ENCODE measurements at regions not wholly inside any gene's neighbourhood (a gene's known extent, or its start where the extent isn't known, plus 50 kb on each side); places are given as distances from the start of the nearest gene placed in this dataset.
A peak's percentile ranks its signal among the peaks of the same experiment; 100 is the strongest.

GRCh38 chr3:168416446-168416845 lies 320.7 kb upstream of the GOLIM4 start:
- DNase-seq (ENCODE audit: insufficient read length, low spot score), result no peak
- no peak for TF ChIP-seq CTCF (IDR thresholded peaks at IDR 0.05; ENCODE audit: insufficient read depth, missing control alignments)
- no peak for FAIRE-seq

DNA sequence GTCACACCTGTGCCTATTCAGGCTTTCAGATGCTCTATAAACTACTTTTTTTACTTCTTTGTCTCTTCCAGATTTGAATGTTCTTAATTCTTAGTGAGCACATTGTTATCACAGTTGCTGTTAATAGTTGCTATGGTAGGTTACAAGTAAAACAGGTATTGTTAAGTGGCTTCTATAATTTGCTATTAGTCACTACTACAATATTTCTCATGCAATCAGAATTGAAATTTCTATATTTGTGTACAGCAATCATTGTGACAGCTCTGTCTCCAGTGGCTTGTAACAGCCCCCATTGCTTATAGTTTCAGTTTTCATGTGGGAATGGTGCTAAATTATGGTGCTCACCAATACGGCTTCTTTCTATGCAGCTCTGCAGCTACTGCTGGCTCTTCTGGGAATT lies 318.4 kb upstream of the GOLIM4 start:
- TF ChIP-seq CTCF (IDR thresholded peaks at IDR 0.05; ENCODE audit: insufficient read depth, missing control alignments), result no peak
- FAIRE-seq (peak; percentile 25), DNase-seq (ENCODE audit: insufficient read length, low spot score) (no peak)

DNA sequence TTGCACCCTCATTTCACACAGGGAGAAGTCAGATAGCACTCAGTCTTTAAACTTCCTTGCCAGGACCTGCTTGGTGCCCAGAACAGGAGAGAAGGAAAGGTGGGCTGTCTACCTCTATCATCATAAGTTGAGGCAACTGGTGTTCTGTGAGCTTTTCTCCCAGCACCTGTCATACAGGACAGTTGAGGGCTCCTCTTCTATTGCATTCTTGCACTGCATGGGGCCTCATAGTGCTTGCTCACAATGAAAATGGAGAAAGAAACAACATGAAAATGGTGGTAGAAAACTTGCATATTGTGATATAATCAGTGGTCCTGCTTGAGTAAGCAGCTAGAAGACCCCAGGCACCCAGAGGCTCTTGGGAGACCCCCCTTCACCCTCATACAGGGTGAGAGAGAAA lies 311.7 kb upstream of the GOLIM4 start:
- DNase-seq (ENCODE audit: insufficient read length, low spot score) (no peak), FAIRE-seq (no peak)
- no peak for TF ChIP-seq CTCF (IDR thresholded peaks at IDR 0.05; ENCODE audit: insufficient read depth, missing control alignments)

DNA sequence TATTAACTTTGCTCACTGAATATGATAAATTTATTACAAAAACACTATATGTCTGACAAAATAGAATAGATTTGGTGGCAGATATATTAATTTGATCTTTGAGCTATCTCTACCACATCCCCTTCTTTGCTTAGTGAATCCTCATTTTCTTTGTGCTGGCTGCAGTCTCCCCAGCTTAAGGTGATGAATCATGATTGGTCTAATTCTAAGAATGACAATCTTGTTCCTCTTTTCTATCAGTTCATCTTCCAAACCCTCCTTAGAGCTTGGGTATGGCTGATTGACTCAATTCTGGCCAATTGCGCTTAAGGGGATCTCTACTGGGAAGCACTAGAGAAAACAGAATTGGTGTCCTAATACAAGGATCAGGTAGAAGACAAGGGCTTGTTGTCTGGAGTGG lies 309.6 kb upstream of the GOLIM4 start:
- TF ChIP-seq CTCF (IDR thresholded peaks at IDR 0.05; ENCODE audit: insufficient read depth, missing control alignments), result no peak
- no peak for FAIRE-seq
- no peak for DNase-seq (ENCODE audit: insufficient read length, low spot score)

GRCh38 chr3:168398371-168399025 lies 302.8 kb upstream of the GOLIM4 start:
- FAIRE-seq, result no peak

DNA sequence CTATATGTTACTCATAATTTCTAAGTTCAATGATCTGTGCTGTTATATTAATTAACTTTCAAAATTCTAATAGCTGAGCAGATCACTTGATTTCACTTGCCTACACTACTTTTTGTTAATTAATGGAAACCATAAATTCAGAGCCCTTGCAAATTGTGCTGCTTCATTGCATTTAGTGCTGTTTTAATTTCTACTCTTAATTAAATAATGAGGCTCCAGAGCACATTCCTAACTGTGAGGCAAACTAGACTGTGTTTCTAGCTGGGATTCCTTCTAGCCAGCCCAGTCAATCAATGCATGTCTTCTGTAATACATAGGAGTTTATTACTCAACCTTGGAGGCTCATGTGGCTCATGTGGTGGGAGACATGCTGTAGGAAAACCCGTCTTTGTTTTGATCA lies 301.1 kb upstream of the GOLIM4 start:
- FAIRE-seq (no peak), DNase-seq (ENCODE audit: insufficient read length, low spot score) (no peak)
- no peak for TF ChIP-seq CTCF (IDR thresholded peaks at IDR 0.05; ENCODE audit: insufficient read depth, missing control alignments)

More at GRCh38 chr3:168398371-168399025, 302.8 kb upstream of the GOLIM4 start:
- TF ChIP-seq CTCF (IDR thresholded peaks at IDR 0.05; ENCODE audit: insufficient read depth, missing control alignments), result no peak
- no peak for DNase-seq (ENCODE audit: insufficient read length, low spot score)

- no peak for TF ChIP-seq CTCF (IDR thresholded peaks at IDR 0.05; ENCODE audit: insufficient read depth, missing control alignments)
- DNase-seq (ENCODE audit: insufficient read length, low spot score) (no peak), FAIRE-seq (peak; percentile 94)
Observed at GRCh38 chr3:168395551-168395950, 299.8 kb upstream of the GOLIM4 start.

Data from D721Med (cell line).